GM19395 (cell line): ENCODE measurements at regions not wholly inside any gene's neighbourhood (a gene's known extent, or its start where the extent isn't known, plus 50 kb on each side); places are given as distances from the start of the nearest gene placed in this dataset.

Source experiments
- ATAC-seq: cut with Tn5 transposase; IDR thresholded peaks from one replicate; pipeline ENCODE4 v1.9.1; 2021; ENCODE audit warnings: mild to moderate bottlenecking, moderate library complexity; ENCODE audit not compliant: unreplicated experiment

GRCh38 chr7:125599387-125599786 is 669.8 kb upstream of the POT1 start:
- ATAC-seq: no peak

GRCh38 chr7:125592331-125592730 is 662.7 kb upstream of the POT1 start:
- no peak for ATAC-seq

DNA sequence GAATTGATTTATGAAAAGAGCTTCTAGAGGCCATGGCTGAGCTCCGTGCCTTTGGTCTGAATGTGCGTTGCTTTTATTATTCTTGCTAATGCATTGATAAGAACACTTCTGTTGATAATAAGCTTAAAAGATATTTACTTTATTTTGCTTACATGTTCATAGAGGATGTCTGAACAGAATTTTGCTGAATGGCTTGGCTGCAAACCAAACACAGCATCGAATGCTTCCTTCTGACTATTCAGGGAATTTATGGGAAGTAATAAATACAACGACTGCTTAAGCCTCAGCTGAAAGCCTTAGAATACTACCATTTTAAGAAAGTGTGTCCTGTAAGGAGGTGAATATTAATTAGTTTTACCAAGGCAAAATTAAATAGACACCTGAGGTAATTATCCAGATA is 643.5 kb upstream of the POT1 start:
- ATAC-seq: no peak

DNA sequence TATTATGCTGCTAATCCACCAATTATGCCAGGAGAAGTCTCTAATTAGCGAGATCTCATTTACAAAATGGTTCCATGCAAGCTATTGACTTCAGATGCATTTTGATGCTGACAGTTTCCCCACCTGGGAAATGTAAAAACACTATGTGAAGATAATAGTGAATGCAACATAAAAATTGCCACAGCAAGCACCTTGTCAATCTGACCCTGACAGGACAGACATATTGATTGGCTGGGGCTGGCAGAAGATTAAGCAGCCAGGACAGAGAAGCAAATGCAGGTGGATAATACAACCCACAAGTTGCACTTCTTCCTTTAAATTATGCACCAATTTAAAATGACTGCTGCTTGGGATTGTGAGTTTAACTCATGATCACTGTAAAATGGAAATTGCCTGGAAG is 642.8 kb upstream of the POT1 start:
- ATAC-seq: no peak

DNA sequence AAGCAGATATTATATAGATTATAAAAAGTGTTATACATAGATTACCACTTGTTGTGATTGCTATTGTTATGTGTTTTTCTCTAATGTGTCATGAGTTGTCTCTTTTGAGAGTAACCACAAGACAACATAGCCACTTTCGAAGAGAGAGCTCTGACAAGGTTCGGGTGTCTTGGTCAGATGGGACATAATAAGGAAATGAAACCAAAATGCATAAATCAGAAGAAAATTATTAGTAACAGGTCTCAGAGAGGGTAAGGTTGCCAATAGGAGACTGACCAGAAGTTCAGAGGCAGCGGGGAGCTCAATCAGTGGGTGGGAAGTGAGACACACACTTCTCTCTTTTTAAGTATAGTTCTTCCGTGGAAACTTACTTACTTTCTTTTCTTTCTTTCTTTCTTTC is 639.2 kb upstream of the POT1 start:
- peak; percentile 94 for ATAC-seq

GRCh38 chr7:125567686-125568085 is 638.1 kb upstream of the POT1 start:
- ATAC-seq: no peak

- no peak for ATAC-seq
Observed at GRCh38 chr7:125563964-125564529, 634.4 kb upstream of the POT1 start.

GRCh38 chr7:125563557-125563956 is 633.9 kb upstream of the POT1 start:
- no peak for ATAC-seq

DNA sequence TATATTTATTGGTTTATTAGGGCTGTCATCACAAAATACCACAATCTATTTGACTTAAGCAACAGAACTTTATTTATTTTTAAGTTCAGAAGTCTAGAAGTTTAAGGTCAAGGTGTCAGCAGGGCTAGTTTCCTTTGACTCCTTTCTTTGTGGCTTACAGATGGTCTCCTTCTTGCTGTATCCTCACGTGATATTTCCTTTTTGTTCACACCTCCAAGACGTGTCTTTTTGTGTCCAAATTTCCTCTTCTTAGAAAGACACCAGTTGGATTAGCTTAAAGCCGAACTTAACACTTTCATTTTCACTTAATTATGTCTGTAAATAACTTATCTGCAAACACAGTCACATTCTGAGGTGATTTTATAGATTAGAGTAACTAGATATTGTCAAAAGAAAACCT is 631.4 kb upstream of the POT1 start:
- ATAC-seq: no peak

DNA sequence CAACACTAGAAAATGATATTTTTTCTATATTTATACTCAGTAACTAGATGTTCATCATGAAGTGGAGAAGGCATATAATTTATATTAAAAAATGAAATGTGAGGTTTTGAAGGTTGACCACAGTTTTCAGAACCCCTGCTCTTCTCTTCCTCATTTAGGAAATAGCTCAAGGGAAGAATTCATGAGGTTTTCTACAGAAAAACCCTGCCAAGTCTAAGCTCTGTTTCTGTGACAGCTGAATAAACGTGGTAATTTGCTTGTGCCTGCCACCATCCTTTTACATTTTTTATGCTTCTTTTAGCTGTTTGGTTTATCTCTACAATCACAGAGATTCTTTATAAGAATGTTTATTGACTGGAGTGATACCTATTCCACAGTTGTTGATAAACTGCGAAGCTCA is 630.3 kb upstream of the POT1 start:
- ATAC-seq: no peak

DNA sequence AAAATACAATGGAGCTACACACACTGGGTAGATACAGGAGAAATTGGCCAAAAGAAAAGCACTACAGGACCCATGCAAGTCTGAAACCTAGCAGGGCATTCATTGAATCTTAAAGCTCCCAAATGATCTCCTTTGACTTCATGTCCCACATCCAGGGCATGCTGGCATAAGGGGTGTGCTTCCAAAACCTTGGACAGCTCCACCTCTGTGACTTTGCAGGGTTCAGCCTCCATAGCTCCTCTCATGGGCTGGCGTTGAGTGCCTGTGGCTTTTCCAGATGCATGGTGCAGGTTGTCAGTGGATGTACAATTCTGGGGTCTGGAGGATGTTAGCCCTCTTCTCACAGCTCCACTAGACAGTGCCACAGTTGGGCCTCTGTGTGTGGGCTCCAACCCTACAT is 626.3 kb upstream of the POT1 start:
- no peak for ATAC-seq

DNA sequence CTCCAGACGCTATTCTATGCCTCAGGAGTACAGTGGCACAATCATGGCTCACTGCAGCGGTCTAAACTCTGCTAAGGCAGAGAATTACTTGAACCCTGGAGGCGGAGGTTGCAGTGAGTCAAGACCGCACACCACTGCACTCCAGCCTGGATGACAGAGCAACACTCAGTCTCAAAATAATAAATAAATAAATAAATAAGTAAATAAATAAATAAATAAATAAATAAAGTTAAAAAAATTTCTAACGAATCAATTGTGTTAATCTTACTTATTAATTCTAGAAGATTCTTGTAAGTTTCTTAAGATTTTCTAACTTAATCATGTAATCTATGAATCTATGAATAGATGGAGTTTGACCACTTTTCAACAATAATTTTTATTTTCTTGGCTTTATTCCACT is 621.4 kb upstream of the POT1 start:
- no peak for ATAC-seq

DNA sequence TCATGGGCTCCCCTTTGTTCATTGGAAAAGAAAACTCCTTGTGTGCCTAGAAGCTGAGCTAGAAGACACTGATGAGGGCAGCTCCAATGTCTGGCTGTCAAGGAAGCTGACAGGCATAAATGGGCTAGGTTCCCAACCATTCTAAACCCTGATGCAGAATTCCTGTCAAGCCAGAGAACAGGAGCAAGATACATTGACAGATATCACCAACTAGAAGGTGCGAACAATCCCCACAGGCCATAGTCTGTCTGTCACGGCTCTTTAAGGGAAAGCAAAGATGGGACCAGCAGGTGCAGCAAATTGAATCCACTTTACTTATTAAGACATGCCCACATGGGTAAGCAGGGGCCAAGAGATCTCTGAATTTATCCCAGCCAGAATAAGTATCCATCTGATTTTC is 617.9 kb upstream of the POT1 start:
- no peak for ATAC-seq

DNA sequence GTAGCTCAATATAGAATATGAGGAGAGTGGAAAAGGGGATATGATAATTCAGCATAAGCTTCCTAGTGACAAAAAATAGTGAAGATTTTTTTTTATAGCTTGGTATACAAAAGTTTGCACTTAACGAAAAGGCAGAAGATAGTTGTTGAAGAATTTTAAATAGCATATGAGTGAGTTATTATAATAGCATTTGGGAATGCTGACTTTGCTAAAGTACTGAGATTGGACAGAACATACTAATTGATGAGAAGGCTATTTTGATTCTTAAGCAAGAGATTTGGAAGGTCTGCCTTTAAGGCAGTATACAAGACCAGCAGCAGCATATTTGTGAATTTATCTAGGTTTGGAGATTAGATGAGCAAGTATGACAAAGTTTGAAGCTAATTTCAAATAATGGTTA is 600.9 kb upstream of the POT1 start:
- ATAC-seq: no peak

GRCh38 chr7:125529249-125529648 is 599.6 kb upstream of the POT1 start:
- ATAC-seq: no peak

DNA sequence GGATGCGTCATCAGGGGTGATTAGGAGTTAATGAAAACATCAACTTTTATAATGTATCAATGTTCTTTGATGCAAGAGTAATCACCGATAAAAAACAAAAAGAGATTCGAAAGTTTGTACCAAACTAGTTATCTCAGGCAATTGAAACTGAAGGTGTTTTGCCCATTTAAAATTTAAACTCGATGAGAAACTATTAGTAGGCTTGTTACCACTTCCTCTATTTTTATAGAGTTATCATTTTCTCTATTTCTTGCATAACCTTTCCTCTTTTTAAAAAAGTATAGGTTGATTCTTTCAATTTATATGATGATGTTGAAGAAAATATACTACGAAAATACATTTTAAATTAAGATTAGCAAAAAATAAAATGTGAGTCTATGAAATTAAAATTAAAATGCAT is 597.3 kb upstream of the POT1 start:
- ATAC-seq: no peak

DNA sequence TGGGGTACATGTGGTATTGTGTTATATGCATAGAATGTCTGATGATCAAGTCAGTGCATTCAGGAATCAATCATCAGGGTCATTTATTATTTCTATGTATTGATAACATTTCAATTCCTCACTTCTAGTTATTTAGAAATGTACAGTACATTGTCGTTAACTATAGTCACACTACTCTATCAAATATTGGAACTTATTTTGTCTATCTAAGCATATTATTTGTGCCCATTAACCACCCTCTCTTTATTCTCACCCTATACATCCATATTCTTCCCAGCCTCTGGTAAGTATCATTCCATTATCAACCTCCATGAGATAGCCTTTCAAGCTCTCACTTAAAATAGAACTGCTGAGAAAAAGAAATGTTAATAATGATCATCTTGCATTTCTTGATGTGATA is 596.5 kb upstream of the POT1 start:
- ATAC-seq: no peak

- no peak for ATAC-seq
Observed at GRCh38 chr7:125516194-125516593, 586.6 kb upstream of the POT1 start.

DNA sequence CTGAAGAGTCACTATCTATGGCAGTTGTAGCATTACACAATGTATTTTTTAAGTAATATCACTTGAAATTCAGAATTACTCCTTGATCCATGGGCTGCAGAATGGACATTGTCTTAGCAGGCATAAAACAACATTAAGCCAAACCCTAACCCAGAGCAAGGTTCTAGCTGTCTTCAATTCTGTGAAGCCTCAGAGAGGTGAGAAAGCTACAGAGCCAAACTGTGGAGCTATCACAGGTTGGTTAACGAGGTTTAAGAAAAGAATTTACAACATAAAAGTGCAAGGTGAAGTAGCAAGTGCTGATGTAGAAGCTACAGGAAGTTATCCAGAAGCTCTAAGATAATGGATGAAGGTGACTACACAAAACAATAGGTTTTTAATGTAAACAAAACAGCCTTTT is 582.7 kb upstream of the POT1 start:
- no peak for ATAC-seq

DNA sequence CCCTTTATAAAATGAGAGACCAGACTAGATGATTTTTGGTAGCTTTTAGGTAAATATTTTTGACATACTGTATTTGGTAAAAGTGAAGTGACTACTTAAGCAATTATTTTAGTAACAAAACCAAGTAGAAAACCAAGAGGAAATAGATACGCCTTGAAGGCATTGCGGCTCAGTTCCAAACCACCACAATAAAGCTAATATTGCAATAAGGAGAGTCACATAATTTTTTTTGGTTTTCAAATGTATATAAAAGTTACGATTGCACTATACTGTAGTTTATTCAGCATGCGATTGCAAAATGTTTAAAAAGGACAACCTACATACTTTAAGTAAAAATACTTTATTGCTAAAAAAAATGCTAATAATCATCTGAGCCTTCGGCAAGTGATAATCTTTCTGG is 581.7 kb upstream of the POT1 start:
- ATAC-seq: no peak

DNA sequence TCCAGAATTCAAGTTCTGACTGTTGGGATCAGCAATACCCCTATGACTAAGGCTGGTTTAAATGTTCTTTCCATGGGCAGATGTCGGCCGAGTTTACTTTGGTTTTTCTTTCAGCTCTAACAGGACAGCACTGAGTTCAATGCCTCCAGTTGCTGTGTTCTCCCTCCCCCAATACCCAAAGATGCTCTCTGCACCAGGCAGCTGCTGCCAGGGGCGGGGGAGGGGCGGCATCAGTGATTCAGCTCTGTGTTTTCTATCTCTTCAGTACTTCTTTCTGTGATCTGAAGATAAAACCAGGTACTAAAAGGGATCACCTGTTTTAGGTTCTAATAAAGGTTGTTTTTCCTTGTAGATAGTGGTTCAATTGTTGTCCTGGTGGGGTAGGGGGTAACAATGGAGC is 576.7 kb upstream of the POT1 start:
- ATAC-seq: no peak

GRCh38 chr7:125504848-125505247 is 575.2 kb upstream of the POT1 start:
- no peak for ATAC-seq

GRCh38 chr7:125495997-125496396 is 566.4 kb upstream of the POT1 start:
- no peak for ATAC-seq

- no peak for ATAC-seq
Observed at GRCh38 chr7:125492521-125492920, 562.9 kb upstream of the POT1 start.
